GM23338 (cell line): ENCODE measurements at regions not wholly inside any gene's neighbourhood (a gene's known extent, or its start where the extent isn't known, plus 50 kb on each side); places are given as distances from the start of the nearest gene placed in this dataset.

Source experiments
- CREB1 ChIP-seq: fragments of 250-450 bp; sonication (Bioruptor Pico); IDR thresholded peaks from 2 replicates; pipeline ENCODE4 v1.5.0; 2020; ENCODE audit warnings: low read depth, mild to moderate bottlenecking, moderate library complexity
- EZH2 ChIP-seq: fragments of 200-600 bp; sonication (generic); IDR thresholded peaks from one replicate; pipeline ENCODE4 v1.8.0; 2017; ENCODE audit warnings: antibody characterized with exemption, mild to moderate bottlenecking, low read depth; ENCODE audit not compliant: unreplicated experiment
- EZH2phosphoT487 ChIP-seq: fragments of 200-600 bp; sonication (generic); IDR thresholded peaks from one replicate; pipeline ENCODE4 v1.8.1; 2018; ENCODE audit warnings: antibody characterized with exemption; ENCODE audit not compliant: unreplicated experiment
- JUNB ChIP-seq: IDR thresholded peaks from one replicate; pipeline ENCODE4 v1.6.1; 2016; ENCODE audit warnings: antibody characterized with exemption; ENCODE audit not compliant: unreplicated experiment
- POLR2AphosphoS5 ChIP-seq: IDR thresholded peaks from 2 replicates; pipeline ENCODE4 v1.6.1; 2016; ENCODE audit warnings: antibody characterized with exemption, low read depth
- STAT1 ChIP-seq: IDR thresholded peaks from one replicate; pipeline ENCODE4 v1.6.1; 2016; ENCODE audit warnings: antibody characterized with exemption; ENCODE audit not compliant: unreplicated experiment
- ZNF114 ChIP-seq: fragments of 250-450 bp; sonication (Bioruptor Pico); IDR thresholded peaks from 2 replicates; pipeline ENCODE4 v1.5.0; 2020; ENCODE audit warnings: mild to moderate bottlenecking, moderate library complexity
- ZNF331 ChIP-seq: fragments of 250-450 bp; sonication (Bioruptor Pico); IDR thresholded peaks from 2 replicates; pipeline ENCODE4 v1.5.0; 2020; ENCODE audit warnings: low read depth, mild to moderate bottlenecking, moderate library complexity
- TF ChIP-seq, protein P1 (sequence below), 2 experiments: fragments of 200-600 bp in 1 of 2; sonication (generic) in 1 of 2; conservative IDR thresholded peaks; 2 replicates each; pipeline versions ENCODE4 v1.5.1 to v1.6.1; 2016 to 2017; ENCODE audit warnings: antibody characterized with exemption in 2 of 2, low read depth in 2 of 2, mild to moderate bottlenecking in 2 of 2, moderate library complexity in 1 of 2
- TF ChIP-seq, protein P2 (sequence below): fragments of 250-450 bp; sonication (Bioruptor Pico); IDR thresholded peaks from 2 replicates; pipeline ENCODE4 v1.5.0; 2020; ENCODE audit warnings: mild to moderate bottlenecking, moderate library complexity
- TF ChIP-seq, protein P3 (sequence below): IDR thresholded peaks from one replicate; pipeline ENCODE4 v1.6.1; 2018; ENCODE audit warnings: antibody characterized with exemption; ENCODE audit not compliant: unreplicated experiment
- TF ChIP-seq, protein P4 (sequence below): IDR thresholded peaks from 2 replicates; pipeline ENCODE4 v1.6.1; 2016; ENCODE audit warnings: antibody characterized with exemption

DNA sequence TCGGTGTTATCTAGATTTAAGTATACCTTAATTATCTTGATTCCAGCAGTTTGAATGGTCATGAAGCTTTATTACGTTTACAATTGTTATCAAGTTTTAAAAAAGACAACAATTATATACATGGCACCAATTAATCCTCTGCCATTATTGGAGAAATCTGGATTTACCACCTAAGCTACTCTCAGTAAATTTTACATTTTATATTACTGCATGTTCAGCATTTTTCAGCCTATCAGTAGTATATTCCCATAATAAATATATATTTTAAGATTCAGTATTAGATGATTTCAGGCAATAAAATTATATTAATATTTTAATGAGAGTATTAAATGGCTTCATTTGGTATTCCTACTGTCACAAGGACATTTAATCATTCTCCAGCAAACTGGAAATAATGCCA lies 264.5 kb upstream of the PRDM9 start:
- no peak for TF ChIP-seq EZH2
- TF ChIP-seq, protein P1, sequence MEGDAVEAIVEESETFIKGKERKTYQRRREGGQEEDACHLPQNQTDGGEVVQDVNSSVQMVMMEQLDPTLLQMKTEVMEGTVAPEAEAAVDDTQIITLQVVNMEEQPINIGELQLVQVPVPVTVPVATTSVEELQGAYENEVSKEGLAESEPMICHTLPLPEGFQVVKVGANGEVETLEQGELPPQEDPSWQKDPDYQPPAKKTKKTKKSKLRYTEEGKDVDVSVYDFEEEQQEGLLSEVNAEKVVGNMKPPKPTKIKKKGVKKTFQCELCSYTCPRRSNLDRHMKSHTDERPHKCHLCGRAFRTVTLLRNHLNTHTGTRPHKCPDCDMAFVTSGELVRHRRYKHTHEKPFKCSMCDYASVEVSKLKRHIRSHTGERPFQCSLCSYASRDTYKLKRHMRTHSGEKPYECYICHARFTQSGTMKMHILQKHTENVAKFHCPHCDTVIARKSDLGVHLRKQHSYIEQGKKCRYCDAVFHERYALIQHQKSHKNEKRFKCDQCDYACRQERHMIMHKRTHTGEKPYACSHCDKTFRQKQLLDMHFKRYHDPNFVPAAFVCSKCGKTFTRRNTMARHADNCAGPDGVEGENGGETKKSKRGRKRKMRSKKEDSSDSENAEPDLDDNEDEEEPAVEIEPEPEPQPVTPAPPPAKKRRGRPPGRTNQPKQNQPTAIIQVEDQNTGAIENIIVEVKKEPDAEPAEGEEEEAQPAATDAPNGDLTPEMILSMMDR (conservative IDR thresholded peaks at IDR 0.05; ENCODE audit: low read depth in 2 of 2), result no peak
- TF ChIP-seq POLR2AphosphoS5, result no peak
- TF ChIP-seq ZNF331, result no peak
- TF ChIP-seq, protein P2, sequence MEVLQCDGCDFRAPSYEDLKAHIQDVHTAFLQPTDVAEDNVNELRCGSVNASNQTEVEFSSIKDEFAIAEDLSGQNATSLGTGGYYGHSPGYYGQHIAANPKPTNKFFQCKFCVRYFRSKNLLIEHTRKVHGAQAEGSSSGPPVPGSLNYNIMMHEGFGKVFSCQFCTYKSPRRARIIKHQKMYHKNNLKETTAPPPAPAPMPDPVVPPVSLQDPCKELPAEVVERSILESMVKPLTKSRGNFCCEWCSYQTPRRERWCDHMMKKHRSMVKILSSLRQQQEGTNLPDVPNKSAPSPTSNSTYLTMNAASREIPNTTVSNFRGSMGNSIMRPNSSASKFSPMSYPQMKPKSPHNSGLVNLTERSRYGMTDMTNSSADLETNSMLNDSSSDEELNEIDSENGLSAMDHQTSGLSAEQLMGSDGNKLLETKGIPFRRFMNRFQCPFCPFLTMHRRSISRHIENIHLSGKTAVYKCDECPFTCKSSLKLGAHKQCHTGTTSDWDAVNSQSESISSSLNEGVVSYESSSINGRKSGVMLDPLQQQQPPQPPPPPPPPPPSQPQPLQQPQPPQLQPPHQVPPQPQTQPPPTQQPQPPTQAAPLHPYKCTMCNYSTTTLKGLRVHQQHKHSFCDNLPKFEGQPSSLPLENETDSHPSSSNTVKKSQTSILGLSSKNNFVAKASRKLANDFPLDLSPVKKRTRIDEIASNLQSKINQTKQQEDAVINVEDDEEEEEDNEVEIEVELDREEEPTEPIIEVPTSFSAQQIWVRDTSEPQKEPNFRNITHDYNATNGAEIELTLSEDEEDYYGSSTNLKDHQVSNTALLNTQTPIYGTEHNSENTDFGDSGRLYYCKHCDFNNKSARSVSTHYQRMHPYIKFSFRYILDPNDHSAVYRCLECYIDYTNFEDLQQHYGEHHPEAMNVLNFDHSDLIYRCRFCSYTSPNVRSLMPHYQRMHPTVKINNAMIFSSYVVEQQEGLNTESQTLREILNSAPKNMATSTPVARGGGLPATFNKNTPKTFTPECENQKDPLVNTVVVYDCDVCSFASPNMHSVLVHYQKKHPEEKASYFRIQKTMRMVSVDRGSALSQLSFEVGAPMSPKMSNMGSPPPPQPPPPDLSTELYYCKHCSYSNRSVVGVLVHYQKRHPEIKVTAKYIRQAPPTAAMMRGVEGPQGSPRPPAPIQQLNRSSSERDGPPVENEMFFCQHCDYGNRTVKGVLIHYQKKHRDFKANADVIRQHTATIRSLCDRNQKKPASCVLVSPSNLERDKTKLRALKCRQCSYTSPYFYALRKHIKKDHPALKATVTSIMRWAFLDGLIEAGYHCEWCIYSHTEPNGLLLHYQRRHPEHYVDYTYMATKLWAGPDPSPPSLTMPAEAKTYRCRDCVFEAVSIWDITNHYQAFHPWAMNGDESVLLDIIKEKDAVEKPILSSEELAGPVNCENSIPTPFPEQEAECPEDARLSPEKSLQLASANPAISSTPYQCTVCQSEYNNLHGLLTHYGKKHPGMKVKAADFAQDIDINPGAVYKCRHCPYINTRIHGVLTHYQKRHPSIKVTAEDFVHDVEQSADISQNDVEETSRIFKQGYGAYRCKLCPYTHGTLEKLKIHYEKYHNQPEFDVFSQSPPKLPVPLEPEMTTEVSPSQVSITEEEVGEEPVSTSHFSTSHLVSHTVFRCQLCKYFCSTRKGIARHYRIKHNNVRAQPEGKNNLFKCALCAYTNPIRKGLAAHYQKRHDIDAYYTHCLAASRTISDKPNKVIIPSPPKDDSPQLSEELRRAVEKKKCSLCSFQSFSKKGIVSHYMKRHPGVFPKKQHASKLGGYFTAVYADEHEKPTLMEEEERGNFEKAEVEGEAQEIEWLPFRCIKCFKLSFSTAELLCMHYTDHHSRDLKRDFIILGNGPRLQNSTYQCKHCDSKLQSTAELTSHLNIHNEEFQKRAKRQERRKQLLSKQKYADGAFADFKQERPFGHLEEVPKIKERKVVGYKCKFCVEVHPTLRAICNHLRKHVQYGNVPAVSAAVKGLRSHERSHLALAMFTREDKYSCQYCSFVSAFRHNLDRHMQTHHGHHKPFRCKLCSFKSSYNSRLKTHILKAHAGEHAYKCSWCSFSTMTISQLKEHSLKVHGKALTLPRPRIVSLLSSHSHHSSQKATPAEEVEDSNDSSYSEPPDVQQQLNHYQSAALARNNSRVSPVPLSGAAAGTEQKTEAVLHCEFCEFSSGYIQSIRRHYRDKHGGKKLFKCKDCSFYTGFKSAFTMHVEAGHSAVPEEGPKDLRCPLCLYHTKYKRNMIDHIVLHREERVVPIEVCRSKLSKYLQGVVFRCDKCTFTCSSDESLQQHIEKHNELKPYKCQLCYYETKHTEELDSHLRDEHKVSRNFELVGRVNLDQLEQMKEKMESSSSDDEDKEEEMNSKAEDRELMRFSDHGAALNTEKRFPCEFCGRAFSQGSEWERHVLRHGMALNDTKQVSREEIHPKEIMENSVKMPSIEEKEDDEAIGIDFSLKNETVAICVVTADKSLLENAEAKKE (CRISPR knock-in tag), result no peak
- TF ChIP-seq, protein P3, sequence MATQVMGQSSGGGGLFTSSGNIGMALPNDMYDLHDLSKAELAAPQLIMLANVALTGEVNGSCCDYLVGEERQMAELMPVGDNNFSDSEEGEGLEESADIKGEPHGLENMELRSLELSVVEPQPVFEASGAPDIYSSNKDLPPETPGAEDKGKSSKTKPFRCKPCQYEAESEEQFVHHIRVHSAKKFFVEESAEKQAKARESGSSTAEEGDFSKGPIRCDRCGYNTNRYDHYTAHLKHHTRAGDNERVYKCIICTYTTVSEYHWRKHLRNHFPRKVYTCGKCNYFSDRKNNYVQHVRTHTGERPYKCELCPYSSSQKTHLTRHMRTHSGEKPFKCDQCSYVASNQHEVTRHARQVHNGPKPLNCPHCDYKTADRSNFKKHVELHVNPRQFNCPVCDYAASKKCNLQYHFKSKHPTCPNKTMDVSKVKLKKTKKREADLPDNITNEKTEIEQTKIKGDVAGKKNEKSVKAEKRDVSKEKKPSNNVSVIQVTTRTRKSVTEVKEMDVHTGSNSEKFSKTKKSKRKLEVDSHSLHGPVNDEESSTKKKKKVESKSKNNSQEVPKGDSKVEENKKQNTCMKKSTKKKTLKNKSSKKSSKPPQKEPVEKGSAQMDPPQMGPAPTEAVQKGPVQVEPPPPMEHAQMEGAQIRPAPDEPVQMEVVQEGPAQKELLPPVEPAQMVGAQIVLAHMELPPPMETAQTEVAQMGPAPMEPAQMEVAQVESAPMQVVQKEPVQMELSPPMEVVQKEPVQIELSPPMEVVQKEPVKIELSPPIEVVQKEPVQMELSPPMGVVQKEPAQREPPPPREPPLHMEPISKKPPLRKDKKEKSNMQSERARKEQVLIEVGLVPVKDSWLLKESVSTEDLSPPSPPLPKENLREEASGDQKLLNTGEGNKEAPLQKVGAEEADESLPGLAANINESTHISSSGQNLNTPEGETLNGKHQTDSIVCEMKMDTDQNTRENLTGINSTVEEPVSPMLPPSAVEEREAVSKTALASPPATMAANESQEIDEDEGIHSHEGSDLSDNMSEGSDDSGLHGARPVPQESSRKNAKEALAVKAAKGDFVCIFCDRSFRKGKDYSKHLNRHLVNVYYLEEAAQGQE, result no peak
- no peak for TF ChIP-seq ZNF114 (CRISPR knock-in tag)
- no peak for TF ChIP-seq CREB1 (CRISPR knock-in tag)
- TF ChIP-seq, protein P4, sequence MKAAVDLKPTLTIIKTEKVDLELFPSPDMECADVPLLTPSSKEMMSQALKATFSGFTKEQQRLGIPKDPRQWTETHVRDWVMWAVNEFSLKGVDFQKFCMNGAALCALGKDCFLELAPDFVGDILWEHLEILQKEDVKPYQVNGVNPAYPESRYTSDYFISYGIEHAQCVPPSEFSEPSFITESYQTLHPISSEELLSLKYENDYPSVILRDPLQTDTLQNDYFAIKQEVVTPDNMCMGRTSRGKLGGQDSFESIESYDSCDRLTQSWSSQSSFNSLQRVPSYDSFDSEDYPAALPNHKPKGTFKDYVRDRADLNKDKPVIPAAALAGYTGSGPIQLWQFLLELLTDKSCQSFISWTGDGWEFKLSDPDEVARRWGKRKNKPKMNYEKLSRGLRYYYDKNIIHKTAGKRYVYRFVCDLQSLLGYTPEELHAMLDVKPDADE, result no peak
- TF ChIP-seq EZH2phosphoT487, result no peak
- TF ChIP-seq JUNB, result no peak
- TF ChIP-seq STAT1, result no peak
